Loucy (cell line): ENCODE measurements at regions not wholly inside any gene's neighbourhood (a gene's known extent, or its start where the extent isn't known, plus 50 kb on each side); places are given as distances from the start of the nearest gene placed in this dataset.

Experiments
- EZH2phosphoT487 ChIP-seq: fragments of 200-600 bp; IDR thresholded peaks from 2 replicates; pipeline ENCODE4 v1.6.1; 2018; ENCODE audit warnings: antibody characterized with exemption, mild to moderate bottlenecking, moderate library complexity, borderline replicate concordance
- TF ChIP-seq, protein P1 (sequence below): fragments of 200-600 bp; sonication (generic); conservative IDR thresholded peaks from 2 replicates; pipeline ENCODE4 v1.5.1; 2014; ENCODE audit warnings: mild to moderate bottlenecking, antibody characterized with exemption, low read length

DNA sequence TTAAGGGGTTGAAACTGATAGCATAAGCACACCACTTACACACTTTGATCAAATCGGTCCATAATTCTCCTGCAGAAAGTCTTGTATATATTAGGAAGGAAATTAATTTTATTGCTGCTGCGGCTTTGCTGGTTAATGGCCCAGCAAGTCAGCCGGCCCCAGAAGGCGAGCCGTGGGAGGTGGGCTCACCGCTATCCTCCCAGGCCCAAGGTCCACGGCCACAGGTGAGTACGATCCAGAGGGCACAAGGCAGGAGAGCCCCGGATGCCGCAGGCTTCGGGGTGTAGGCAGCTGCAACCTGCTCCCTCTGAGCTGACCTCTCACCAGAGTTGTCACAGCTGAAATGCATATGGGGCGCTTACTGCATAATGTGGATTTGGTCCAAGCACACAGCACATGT is 165.7 kb downstream of the TBX5 start:
- TF ChIP-seq, protein P1, sequence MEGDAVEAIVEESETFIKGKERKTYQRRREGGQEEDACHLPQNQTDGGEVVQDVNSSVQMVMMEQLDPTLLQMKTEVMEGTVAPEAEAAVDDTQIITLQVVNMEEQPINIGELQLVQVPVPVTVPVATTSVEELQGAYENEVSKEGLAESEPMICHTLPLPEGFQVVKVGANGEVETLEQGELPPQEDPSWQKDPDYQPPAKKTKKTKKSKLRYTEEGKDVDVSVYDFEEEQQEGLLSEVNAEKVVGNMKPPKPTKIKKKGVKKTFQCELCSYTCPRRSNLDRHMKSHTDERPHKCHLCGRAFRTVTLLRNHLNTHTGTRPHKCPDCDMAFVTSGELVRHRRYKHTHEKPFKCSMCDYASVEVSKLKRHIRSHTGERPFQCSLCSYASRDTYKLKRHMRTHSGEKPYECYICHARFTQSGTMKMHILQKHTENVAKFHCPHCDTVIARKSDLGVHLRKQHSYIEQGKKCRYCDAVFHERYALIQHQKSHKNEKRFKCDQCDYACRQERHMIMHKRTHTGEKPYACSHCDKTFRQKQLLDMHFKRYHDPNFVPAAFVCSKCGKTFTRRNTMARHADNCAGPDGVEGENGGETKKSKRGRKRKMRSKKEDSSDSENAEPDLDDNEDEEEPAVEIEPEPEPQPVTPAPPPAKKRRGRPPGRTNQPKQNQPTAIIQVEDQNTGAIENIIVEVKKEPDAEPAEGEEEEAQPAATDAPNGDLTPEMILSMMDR, result no peak
- no peak for TF ChIP-seq EZH2phosphoT487
